GM13977 (cell line): ENCODE measurements at regions not wholly inside any gene's neighbourhood (a gene's known extent, or its start where the extent isn't known, plus 50 kb on each side); places are given as distances from the start of the nearest gene placed in this dataset.
A peak's percentile ranks its signal among the peaks of the same experiment; 100 is the strongest.

Experiments
- DNase-seq: peaks from one replicate; pipeline ENCODE4 v3.0.0; 2012; ENCODE audit warnings: low spot score
- CTCF ChIP-seq: IDR thresholded peaks from 2 replicates; pipeline ENCODE4 v1.5.1; 2012; ENCODE audit warnings: mild to moderate bottlenecking, control low read depth; ENCODE audit not compliant: insufficient read depth; ENCODE audit errors: extremely low read depth, missing control alignments
- in situ Hi-C: fragments of 300-500 bp; cut with MboI; formaldehyde crosslinking; loops from one replicate; pipeline ENCODE4 v1.12.0; 2022; ENCODE audit warnings: low sequenced_read_pairs, low pct_unique_long_range_greater_than_20kb, mixed read lengths, inconsistent platforms; ENCODE audit not compliant: unreplicated experiment

- no peak for TF ChIP-seq CTCF
- DNase-seq = no peak
- in situ Hi-C loops = no loop called here
These were observed 279.2 kb downstream of the TLE3 start for GRCh38 chr15:69818529-69818928.

- no peak for TF ChIP-seq CTCF
- no peak for DNase-seq
- in situ Hi-C loops = no loop called here
These were observed 278.3 kb downstream of the TLE3 start for GRCh38 chr15:69819371-69819770.

GRCh38 chr15:69820819-69821218 lies 276.9 kb downstream of the TLE3 start:
- DNase-seq = no peak
- in situ Hi-C loops = no loop called here
- no peak for TF ChIP-seq CTCF

GRCh38 chr15:69823223-69823907 lies 274.4 kb downstream of the TLE3 start:
- in situ Hi-C loops = no loop called here
- peak; percentile 42 for DNase-seq

GRCh38 chr15:69824075-69824876 lies 273.4 kb downstream of the TLE3 start:
- in situ Hi-C loops = no loop called here
- TF ChIP-seq CTCF = no peak
- no peak for DNase-seq

More at GRCh38 chr15:69823223-69823907, 274.4 kb downstream of the TLE3 start:
- no peak for TF ChIP-seq CTCF

- no peak for TF ChIP-seq CTCF
- in situ Hi-C loops = no loop called here
- no peak for DNase-seq
These were observed 272.8 kb downstream of the TLE3 start for GRCh38 chr15:69824877-69825406.
